H1 (cell line): ENCODE measurements at regions not wholly inside any gene's neighbourhood (a gene's known extent, or its start where the extent isn't known, plus 50 kb on each side); places are given as distances from the start of the nearest gene placed in this dataset.

Source experiments
- CTCF ChIA-PET: fragments of 300-600 bp; sonication (Branson Sonifier 250); formaldehyde crosslinking; loops from one replicate; lab custom pipeline; 2021; ENCODE audit not compliant: partially characterized antibody; lab: Charles Lee
- POLR2A ChIA-PET: fragments of 300-600 bp; sonication (Branson Sonifier 250); formaldehyde crosslinking; loops from one replicate; lab custom pipeline; 2021; ENCODE audit warnings: inconsistent platforms; ENCODE audit not compliant: partially characterized antibody; lab: Charles Lee
- DNase-seq, 2 experiments: peaks; one replicate each; pipeline versions ENCODE4 v3.0.0 to v3.0.0-alpha.2; 2010 to 2022; ENCODE audit warnings: low spot score in 2 of 2, low read depth in 1 of 2, mixed read lengths in 1 of 2
- FAIRE-seq: peaks from 2 replicates; lab custom pipeline; 2011; peaks lifted over from hg19 to GRCh38; lab: Jason Lieb, UNC
- H2AFZ ChIP-seq: 2 replicates; pipeline ENCODE4 v1.8.1; 2012; ENCODE audit warnings: low read length, inconsistent platforms
- H2AK5ac ChIP-seq: 2 replicates; pipeline ENCODE4 v1.6.1; 2013; ENCODE audit warnings: low read depth, low read length
- H2BK120ac ChIP-seq: replicated peaks from 2 replicates; pipeline ENCODE3; 2013; ENCODE audit warnings: low read depth, low read length, inconsistent platforms
- H2BK12ac ChIP-seq: 2 replicates; pipeline ENCODE4 v1.6.1; 2013; ENCODE audit warnings: low read depth, low read length
- H2BK15ac ChIP-seq: 2 replicates; pipeline ENCODE4 v1.6.1; 2013; ENCODE audit warnings: low read length
- H2BK20ac ChIP-seq: 2 replicates; pipeline ENCODE4 v1.6.1; 2013; ENCODE audit warnings: low read length
- H2BK5ac ChIP-seq: 2 replicates; pipeline ENCODE4 v1.6.1; 2013; ENCODE audit warnings: low read depth, low read length
- H3K14ac ChIP-seq: 2 replicates; pipeline ENCODE4 v1.6.1; 2013; ENCODE audit warnings: inconsistent platforms; ENCODE audit not compliant: insufficient read length
- H3K18ac ChIP-seq: 2 replicates; pipeline ENCODE4 v1.6.1; 2013; ENCODE audit warnings: low read length; ENCODE audit errors: extremely low read depth
- H3K23ac ChIP-seq: 2 replicates; pipeline ENCODE4 v1.6.1; 2013; ENCODE audit warnings: inconsistent platforms; ENCODE audit not compliant: insufficient read length
- H3K23me2 ChIP-seq: 2 replicates; pipeline ENCODE4 v1.6.1; 2013; ENCODE audit warnings: low read depth, low read length
- H3K27ac ChIP-seq: 2 replicates; pipeline ENCODE4 v1.6.1; 2011; ENCODE audit warnings: low read depth, low read length, inconsistent platforms
- H3K27me3 ChIP-seq, 4 experiments: replicated peaks in 1 of 4; 1 replicate in 1 of 4; 2 replicates in 3 of 4; pipeline versions ENCODE4 v1.6.1 to v1.8.1; 2011 to 2013; ENCODE audit warnings: low read length in 3 of 4, mild to moderate bottlenecking in 3 of 4, inconsistent platforms in 2 of 4, mixed read lengths in 2 of 4, moderate library complexity in 1 of 4; ENCODE audit not compliant: control insufficient read depth in 3 of 4, insufficient read depth in 3 of 4; ENCODE audit errors: extremely low read depth in 1 of 4
- H3K36me3 ChIP-seq, 4 experiments: 2 replicates each; pipeline versions ENCODE4 v1.6.1 to v1.8.1; 2011 to 2013; ENCODE audit warnings: mild to moderate bottlenecking in 4 of 4, low read length in 3 of 4, moderate library complexity in 2 of 4, control low read depth in 1 of 4, inconsistent platforms in 1 of 4; ENCODE audit not compliant: insufficient read depth in 4 of 4, control insufficient read depth in 2 of 4
- H3K4ac ChIP-seq: replicated peaks from 2 replicates; pipeline ENCODE3; 2013; ENCODE audit warnings: low read length, low read depth, mixed read lengths, inconsistent platforms; ENCODE audit not compliant: insufficient read length
- H3K4me1 ChIP-seq, 4 experiments: replicated peaks in 1 of 4; 1 replicate in 1 of 4; 2 replicates in 3 of 4; pipeline versions ENCODE4 v1.6.1 to v1.8.1; 2011 to 2013; ENCODE audit warnings: low read length in 3 of 4, inconsistent platforms in 2 of 4, mixed read lengths in 1 of 4; ENCODE audit not compliant: insufficient read depth in 4 of 4, control insufficient read depth in 3 of 4
- H3K4me2 ChIP-seq, 2 experiments: 2 replicates each; pipeline versions ENCODE4 v1.6.1 to v1.8.1; 2011 to 2013; ENCODE audit warnings: low read depth in 2 of 2, low read length in 2 of 2, control low read depth in 1 of 2, inconsistent platforms in 1 of 2, mild to moderate bottlenecking in 1 of 2; ENCODE audit not compliant: insufficient read depth in 1 of 2
- H3K4me3 ChIP-seq, 4 experiments: fragments of 200-600, 300-600 bp in 1 of 4; sonication (generic), shearing (Covaris generic), sonication (Bioruptor Twin) in 1 of 4; 2 replicates each; pipeline versions ENCODE4 v1.5.1 to v1.8.1; 2011 to 2016; ENCODE audit warnings: low read length in 4 of 4, low read depth in 3 of 4, control low read depth in 2 of 4, inconsistent platforms in 2 of 4, mild to moderate bottlenecking in 2 of 4, mixed read lengths in 1 of 4, moderate library complexity in 1 of 4; ENCODE audit not compliant: insufficient read depth in 2 of 4; ENCODE audit errors: extremely low read depth in 1 of 4
- H3K56ac ChIP-seq: replicated peaks from 2 replicates; pipeline ENCODE3; 2013; ENCODE audit warnings: low read depth, mild to moderate bottlenecking, mixed read lengths, low read length, inconsistent platforms; ENCODE audit not compliant: insufficient read length
- H3K79me1 ChIP-seq: 2 replicates; pipeline ENCODE4 v1.6.1; 2013; ENCODE audit warnings: low read depth, low read length, control low read depth
- H3K79me2 ChIP-seq, 2 experiments: 2 replicates each; pipeline versions ENCODE4 v1.6.1 to v1.8.1; 2012 to 2013; ENCODE audit warnings: low read length in 2 of 2, mild to moderate bottlenecking in 2 of 2, inconsistent platforms in 1 of 2; ENCODE audit not compliant: insufficient read depth in 2 of 2, control insufficient read depth in 1 of 2
- H3K9ac ChIP-seq, 4 experiments: replicated peaks in 1 of 4; 1 replicate in 1 of 4; 2 replicates in 3 of 4; pipeline versions ENCODE4 v1.6.1 to v1.8.1; 2011 to 2013; ENCODE audit warnings: low read depth in 3 of 4, low read length in 3 of 4, control low read depth in 2 of 4, mild to moderate bottlenecking in 2 of 4, moderate library complexity in 2 of 4, inconsistent platforms in 1 of 4; ENCODE audit errors: extremely low read depth in 1 of 4
- H3K9me3 ChIP-seq, 2 experiments: 2 replicates each; pipeline versions ENCODE4 v1.6.1 to v1.8.1; 2012 to 2013; ENCODE audit warnings: mild to moderate bottlenecking in 2 of 2, moderate library complexity in 2 of 2, control low read depth in 1 of 2, inconsistent platforms in 1 of 2, low read depth in 1 of 2, low read length in 1 of 2, mixed read lengths in 1 of 2; ENCODE audit not compliant: insufficient read depth in 2 of 2
- H4K20me1 ChIP-seq, 2 experiments: replicated peaks in 1 of 2; 2 replicates each; pipeline versions ENCODE3 to v1.8.1; 2011 to 2013; ENCODE audit warnings: inconsistent platforms in 2 of 2, low read length in 2 of 2, mild to moderate bottlenecking in 1 of 2; ENCODE audit not compliant: insufficient read depth in 2 of 2, control insufficient read depth in 1 of 2
- H4K5ac ChIP-seq: 2 replicates; pipeline ENCODE4 v1.6.1; 2013; ENCODE audit warnings: low read length, low read depth, mixed read lengths, inconsistent platforms; ENCODE audit not compliant: insufficient read length
- H4K8ac ChIP-seq: 2 replicates; pipeline ENCODE4 v1.8.0; 2013; ENCODE audit warnings: mild to moderate bottlenecking, moderate library complexity, low read length, inconsistent platforms; ENCODE audit not compliant: insufficient read depth; ENCODE audit errors: extremely low read depth
- H4K91ac ChIP-seq: replicated peaks from 2 replicates; pipeline ENCODE3; 2013; ENCODE audit warnings: low read length, mixed read lengths, inconsistent platforms; ENCODE audit not compliant: insufficient read length
- CEBPB ChIP-seq: IDR thresholded peaks from 2 replicates; pipeline ENCODE4 v1.6.1; 2012; ENCODE audit warnings: low read depth, low read length
- KDM4A ChIP-seq: IDR thresholded peaks from one replicate; pipeline ENCODE4 v1.7.1; 2012; ENCODE audit warnings: low read depth, mild to moderate bottlenecking, moderate library complexity, low read length, inconsistent platforms; ENCODE audit not compliant: severe bottlenecking
- RFX5 ChIP-seq: IDR thresholded peaks from 2 replicates; pipeline ENCODE4 v1.6.1; 2011; ENCODE audit warnings: low read depth, low read length, improper control_type of control experiment, borderline replicate concordance
- SP2 ChIP-seq: IDR thresholded peaks from 2 replicates; pipeline ENCODE4 v1.6.1; 2012; ENCODE audit warnings: mild to moderate bottlenecking, low read length, inconsistent platforms
- ZNF274 ChIP-seq: IDR thresholded peaks from 2 replicates; pipeline ENCODE4 v1.7.0; 2012; ENCODE audit warnings: low read length, borderline replicate concordance; ENCODE audit errors: extremely low read depth
- WGBS, 2 experiments: shearing (Covaris generic) in 1 of 2; methylation state at CpG; one replicate each; pipeline versions ENCODE4 v1.1.6 to v1.1.7; 2013 to 2015; ENCODE audit warnings: low lambda C conversion rate in 2 of 2, mixed read lengths in 2 of 2, inconsistent platforms in 1 of 2, low coverage in 1 of 2, missing lambda C conversion rate in 1 of 2; ENCODE audit not compliant: insufficient replicate concordance in 2 of 2, insufficient coverage in 1 of 2, insufficient read length in 1 of 2; ENCODE audit errors: extremely low coverage in 1 of 2, missing lambda C conversion rate in 1 of 2; 5-methylcytosine and 5-hydroxymethylcytosine counted together
- TF ChIP-seq, protein P1 (sequence below): IDR thresholded peaks from 2 replicates; pipeline ENCODE4 v1.6.1; 2011; ENCODE audit warnings: low read length, improper control_type of control experiment

DNA sequence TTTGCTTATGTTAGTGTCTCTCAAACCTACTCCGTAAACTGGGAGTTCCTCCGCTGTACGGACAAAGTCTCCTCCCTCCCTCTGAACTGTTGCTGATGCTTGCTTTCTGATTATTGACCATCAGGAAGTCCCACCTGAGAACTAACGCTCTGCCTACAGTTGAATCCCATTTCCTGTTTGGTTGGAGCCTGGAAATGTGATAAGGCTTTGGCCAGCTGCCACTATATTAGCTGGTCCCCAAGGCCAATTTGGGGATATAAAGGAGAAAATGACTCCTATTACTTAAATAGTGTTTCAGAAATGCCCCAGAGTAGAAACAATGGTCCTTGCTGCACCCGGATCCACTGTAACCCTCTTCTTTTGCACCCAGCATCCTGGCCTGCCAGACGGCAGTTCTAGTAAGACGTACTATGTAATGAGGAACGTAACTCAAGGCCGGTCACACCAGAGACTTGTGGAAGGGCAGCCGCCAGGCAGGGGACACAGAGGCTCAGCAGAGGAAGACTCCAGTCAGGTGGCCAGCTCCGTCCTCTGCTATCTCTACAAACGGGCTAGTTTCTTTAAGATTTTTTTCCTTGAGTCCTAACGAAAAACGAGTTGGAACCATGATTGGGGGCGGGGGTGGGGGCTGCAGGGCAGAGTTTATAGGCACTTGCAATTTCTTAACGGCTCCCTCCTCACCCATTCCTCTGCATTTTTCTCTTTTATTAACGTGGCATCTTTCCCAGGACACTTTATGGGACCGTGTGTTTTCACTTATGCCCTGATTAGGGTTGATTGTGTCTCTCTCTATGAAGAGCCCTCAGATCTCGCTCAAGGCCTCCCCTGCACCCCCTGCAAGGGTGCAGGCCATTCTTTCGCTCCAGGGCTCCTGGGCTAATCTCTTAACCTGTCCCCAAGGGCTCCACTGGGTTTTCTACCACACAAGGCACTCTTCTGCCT lies 72.8 kb upstream of the CDON start:
- H3K4me2 ChIP-seq: no peak overlapping the region
- H3K23me2 ChIP-seq: no peaks in the 10 kb centered on the region
- FAIRE-seq (no peak), DNase-seq (no peak)
- H3K4me3 ChIP-seq: no peak overlapping the region
- no peak overlapping the region for H2BK15ac ChIP-seq
- CTCF ChIA-PET: interaction anchor here (0.7 to 1.0 kb wide), 2 partner anchors 15 to 997 kb away, joined by 3 read pairs; no protein-coding TSS in a partner anchor
- no peak overlapping the region for H2BK5ac ChIP-seq
- no peaks in the 10 kb centered on the region for H3K79me2 ChIP-seq
- no peak overlapping the region for H3K18ac ChIP-seq
- no peak overlapping the region for H4K91ac ChIP-seq
- peaks cover 9 to 18% (median 16%) of the 10 kb centered on the region in 4 experiments for H3K4me1 ChIP-seq
- H2BK20ac ChIP-seq: no peak overlapping the region
- POLR2A ChIA-PET: interaction anchor here (0.8 kb wide), 1 partner anchor 11 kb away, joined by 3 read pairs; no protein-coding TSS in a partner anchor
- H3K27me3 ChIP-seq: no peaks in the 10 kb centered on the region
- H3K23ac ChIP-seq: no peak overlapping the region
- H3K14ac ChIP-seq: no peak overlapping the region
- 81% methylated on average over 20 of the region's 20 CpGs; no CpG with 5 or more reads in 1 of the 2 experiments for WGBS, 2 experiments
- no peak overlapping the region for H3K4ac ChIP-seq
- no peak overlapping the region; the same call in 1 of the 2 replicates for H2BK12ac ChIP-seq
- H4K5ac ChIP-seq: no peak overlapping the region
- H3K27ac ChIP-seq: no peak overlapping the region
- H2AFZ ChIP-seq: no peak overlapping the region
- TF ChIP-seq, protein P1, sequence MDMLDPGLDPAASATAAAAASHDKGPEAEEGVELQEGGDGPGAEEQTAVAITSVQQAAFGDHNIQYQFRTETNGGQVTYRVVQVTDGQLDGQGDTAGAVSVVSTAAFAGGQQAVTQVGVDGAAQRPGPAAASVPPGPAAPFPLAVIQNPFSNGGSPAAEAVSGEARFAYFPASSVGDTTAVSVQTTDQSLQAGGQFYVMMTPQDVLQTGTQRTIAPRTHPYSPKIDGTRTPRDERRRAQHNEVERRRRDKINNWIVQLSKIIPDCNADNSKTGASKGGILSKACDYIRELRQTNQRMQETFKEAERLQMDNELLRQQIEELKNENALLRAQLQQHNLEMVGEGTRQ: no peak
- TF ChIP-seq CEBPB (no peak), RFX5 (no peak), KDM4A (no peak), ZNF274 (no peak), SP2 (no peak)
- TF ChIP-seq, all 59 proteins: peak for 0
- Histone ChIP-seq H3K36me3 (no peaks in the 10 kb centered on the region), H3K79me1 (no peaks in the 10 kb centered on the region), H2BK120ac (no peak overlapping the region), H4K20me1 (no peaks in the 10 kb centered on the region), H4K8ac (no peak overlapping the region), H3K9ac (no peak overlapping the region), H3K56ac (no peak overlapping the region), H2AK5ac (no peak overlapping the region), H3K9me3 (no peaks in the 10 kb centered on the region)
